WTC11 (cell line): ENCODE measurements at regions not wholly inside any gene's neighbourhood (a gene's known extent, or its start where the extent isn't known, plus 50 kb on each side); places are given as distances from the start of the nearest gene placed in this dataset.

Experiments
- ATAC-seq: fragments of 200-7000 bp; cut with Tn5 transposase; 2 replicates; pipeline ENCODE4 v1.10.0; 2021; ENCODE audit warnings: mild to moderate bottlenecking, moderate library complexity
- CTCF ChIA-PET: fragments of 300-600 bp; sonication (Branson Sonifier 250); formaldehyde crosslinking; loops from one replicate; lab custom pipeline; 2021; ENCODE audit warnings: antibody characterized with exemption; lab: Charles Lee
- POLR2A ChIA-PET: fragments of 350-600 bp; sonication (Branson Sonifier 250); formaldehyde crosslinking; loops from one replicate; lab custom pipeline; 2021; ENCODE audit warnings: antibody characterized with exemption; lab: Charles Lee
- DNase-seq: peaks from one replicate; pipeline ENCODE4 v3.0.0; 2021; ENCODE audit warnings: low spot score
- H3K27ac Mint-ChIP-seq: 2 replicates; pipeline ENCODE4 v1.8.0; 2021; ENCODE audit warnings: mixed read lengths
- H3K27me3 Mint-ChIP-seq: 2 replicates; pipeline ENCODE4 v1.8.0; 2021; ENCODE audit warnings: low read depth, mild to moderate bottlenecking, moderate library complexity, mixed read lengths
- H3K36me3 Mint-ChIP-seq: 2 replicates; pipeline ENCODE4 v1.8.0; 2021; ENCODE audit warnings: mixed read lengths
- H3K4me1 Mint-ChIP-seq: 2 replicates; pipeline ENCODE4 v1.8.0; 2022; ENCODE audit warnings: mixed read lengths
- H3K4me3 Mint-ChIP-seq: 2 replicates; pipeline ENCODE4 v1.8.0; 2021; ENCODE audit warnings: mild to moderate bottlenecking, moderate library complexity, mixed read lengths
- H3K9me3 Mint-ChIP-seq: 2 replicates; pipeline ENCODE4 v1.8.0; 2021; ENCODE audit warnings: mixed read lengths
- CBFB ChIP-seq: sonication (generic); formaldehyde crosslinking; IDR thresholded peaks from 2 replicates; pipeline ENCODE4 v1.8.1; 2022; ENCODE audit warnings: mild to moderate bottlenecking, low read depth, missing genetic modification reagents
- E2F1 ChIP-seq: sonication (generic); formaldehyde crosslinking; IDR thresholded peaks from 2 replicates; pipeline ENCODE4 v1.8.0; 2022; ENCODE audit warnings: mild to moderate bottlenecking, missing genetic modification reagents
- ETV6 ChIP-seq: sonication (generic); formaldehyde crosslinking; IDR thresholded peaks from 2 replicates; pipeline ENCODE4 v1.8.1; 2022; ENCODE audit warnings: mild to moderate bottlenecking, missing genetic modification reagents
- FOXP4 ChIP-seq: sonication (generic); formaldehyde crosslinking; IDR thresholded peaks from 2 replicates; pipeline ENCODE4 v1.8.0; 2022; ENCODE audit warnings: mild to moderate bottlenecking, missing genetic modification reagents
- HMGA2 ChIP-seq: fragments of 250-450 bp; sonication (Bioruptor Pico); IDR thresholded peaks from 2 replicates; pipeline ENCODE4 v1.4.0; 2021; ENCODE audit warnings: mild to moderate bottlenecking, moderate library complexity
- IRF1 ChIP-seq: sonication (generic); formaldehyde crosslinking; IDR thresholded peaks from 2 replicates; pipeline ENCODE4 v1.8.0; 2023; ENCODE audit warnings: missing genetic modification reagents
- MYBL2 ChIP-seq: sonication (generic); formaldehyde crosslinking; IDR thresholded peaks from 2 replicates; pipeline ENCODE4 v1.8.1; 2023; ENCODE audit warnings: mild to moderate bottlenecking, moderate library complexity, missing genetic modification reagents
- PRDM15 ChIP-seq: sonication (generic); formaldehyde crosslinking; IDR thresholded peaks from 2 replicates; pipeline ENCODE4 v1.8.0; 2022; ENCODE audit warnings: missing genetic modification reagents
- TCF7 ChIP-seq: sonication (generic); formaldehyde crosslinking; IDR thresholded peaks from 2 replicates; pipeline ENCODE4 v1.8.0; 2022; ENCODE audit warnings: mild to moderate bottlenecking, low read depth, missing genetic modification reagents, moderate library complexity
- TEAD4 ChIP-seq: sonication (generic); formaldehyde crosslinking; IDR thresholded peaks from 2 replicates; pipeline ENCODE4 v1.8.0; 2022; ENCODE audit warnings: mild to moderate bottlenecking, missing genetic modification reagents
- USF1 ChIP-seq: sonication (generic); formaldehyde crosslinking; IDR thresholded peaks from 2 replicates; pipeline ENCODE4 v1.8.0; 2022; ENCODE audit warnings: mild to moderate bottlenecking, missing genetic modification reagents
- ZBTB43 ChIP-seq: sonication (generic); formaldehyde crosslinking; IDR thresholded peaks from 2 replicates; pipeline ENCODE4 v1.8.1; 2023; ENCODE audit warnings: mild to moderate bottlenecking, missing genetic modification reagents
- ZNF512 ChIP-seq: sonication (generic); formaldehyde crosslinking; IDR thresholded peaks from 2 replicates; pipeline ENCODE4 v1.8.1; 2022; ENCODE audit warnings: missing genetic modification reagents, borderline replicate concordance

GRCh38 chr2:144215701-144216675, 303.9 kb downstream of the ZEB2 start (continued):
- TF ChIP-seq PRDM15 (CRISPR knock-in tag), result no peak
- TF ChIP-seq, all 79 proteins: peak for 0

GRCh38 chr2:144215207-144215606, 304.7 kb downstream of the ZEB2 start:
- DNase-seq (no peak), ATAC-seq (no peak)
- Mint-ChIP-seq H3K4me1 (peaks cover 20% of the 10 kb centered on the region), H3K9me3 (no peaks in the 10 kb centered on the region), H3K27me3 (no peaks in the 10 kb centered on the region), H3K36me3 (no peaks in the 10 kb centered on the region), H3K27ac (no peak overlapping the region), H3K4me3 (no peak overlapping the region)
- CTCF ChIA-PET, result no interaction called here
- POLR2A ChIA-PET, result no interaction called here
- TF ChIP-seq ZNF512 (no peak), IRF1 (CRISPR knock-in tag) (no peak), MYBL2 (CRISPR knock-in tag) (no peak), USF1 (no peak), HMGA2 (CRISPR knock-in tag) (no peak), FOXP4 (no peak), CBFB (CRISPR knock-in tag) (no peak), TCF7 (CRISPR knock-in tag) (no peak), ETV6 (CRISPR knock-in tag) (no peak), E2F1 (CRISPR knock-in tag) (no peak), TEAD4 (no peak), ZBTB43 (CRISPR knock-in tag) (no peak)
